ENCODE measurements at regions not wholly inside any gene's neighbourhood (a gene's known extent, or its start where the extent isn't known, plus 50 kb on each side); places are given as distances from the start of the nearest gene placed in this dataset.

GRCh38 chr10:64976150-64976549 lies 1454.9 kb downstream of the REEP3 start:
- intact Hi-C loops (cut with micrococcal nuclease), result no loop called here
- Mint-ChIP-seq H3K4me3 (no peak overlapping the region), H3K9me3 (no peaks in the 10 kb centered on the region), H3K27ac (no peak overlapping the region), H3K36me3 (ENCODE audit: low read depth) (no peaks in the 10 kb centered on the region), H3K27me3 (no peaks in the 10 kb centered on the region), H3K4me1 (no peaks in the 10 kb centered on the region)
- ATAC-seq (ENCODE audit: low read depth) (no peak), DNase-seq (no peak)
- TF ChIP-seq, protein P1, sequence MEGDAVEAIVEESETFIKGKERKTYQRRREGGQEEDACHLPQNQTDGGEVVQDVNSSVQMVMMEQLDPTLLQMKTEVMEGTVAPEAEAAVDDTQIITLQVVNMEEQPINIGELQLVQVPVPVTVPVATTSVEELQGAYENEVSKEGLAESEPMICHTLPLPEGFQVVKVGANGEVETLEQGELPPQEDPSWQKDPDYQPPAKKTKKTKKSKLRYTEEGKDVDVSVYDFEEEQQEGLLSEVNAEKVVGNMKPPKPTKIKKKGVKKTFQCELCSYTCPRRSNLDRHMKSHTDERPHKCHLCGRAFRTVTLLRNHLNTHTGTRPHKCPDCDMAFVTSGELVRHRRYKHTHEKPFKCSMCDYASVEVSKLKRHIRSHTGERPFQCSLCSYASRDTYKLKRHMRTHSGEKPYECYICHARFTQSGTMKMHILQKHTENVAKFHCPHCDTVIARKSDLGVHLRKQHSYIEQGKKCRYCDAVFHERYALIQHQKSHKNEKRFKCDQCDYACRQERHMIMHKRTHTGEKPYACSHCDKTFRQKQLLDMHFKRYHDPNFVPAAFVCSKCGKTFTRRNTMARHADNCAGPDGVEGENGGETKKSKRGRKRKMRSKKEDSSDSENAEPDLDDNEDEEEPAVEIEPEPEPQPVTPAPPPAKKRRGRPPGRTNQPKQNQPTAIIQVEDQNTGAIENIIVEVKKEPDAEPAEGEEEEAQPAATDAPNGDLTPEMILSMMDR (IDR thresholded peaks at IDR 0.05), result no peak
- POLR2A ChIA-PET, result no interaction called here
- CTCF ChIA-PET, result no interaction called here

GRCh38 chr10:64977915-64978314 lies 1456.7 kb downstream of the REEP3 start:
- TF ChIP-seq, protein P1 (IDR thresholded peaks at IDR 0.05), result no peak
- no peaks in the 10 kb centered on the region for H3K36me3 Mint-ChIP-seq (ENCODE audit: low read depth)
- CTCF ChIA-PET, result no interaction called here

DNA sequence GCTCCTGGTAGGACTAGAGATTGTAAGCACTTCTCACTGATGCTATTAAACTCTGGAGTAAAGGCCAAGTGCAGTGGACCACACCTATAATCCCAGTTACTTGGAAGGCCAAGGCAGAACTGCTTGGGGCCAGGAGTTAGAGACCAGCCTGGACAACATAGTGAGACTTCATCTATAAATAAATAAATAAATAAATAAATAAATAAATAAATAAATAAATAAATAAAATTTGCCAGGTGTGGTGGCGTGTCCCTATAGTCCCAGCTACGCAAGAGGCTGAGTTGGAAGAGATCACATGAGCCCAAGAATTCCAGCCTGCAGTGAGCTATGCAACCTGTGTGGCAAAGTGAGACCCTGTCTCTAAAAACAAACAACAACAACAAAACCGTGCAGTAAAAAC lies 1475.7 kb downstream of the REEP3 start:
- DNase-seq, result no peak
- intact Hi-C loops (cut with micrococcal nuclease), result no loop called here
- POLR2A ChIA-PET, result no interaction called here
- H3K4me1 Mint-ChIP-seq, result no peaks in the 10 kb centered on the region
- TF ChIP-seq, protein P1 (IDR thresholded peaks at IDR 0.05), result no peak
- no peak overlapping the region for H3K27ac Mint-ChIP-seq
- peaks cover 9% of the 10 kb centered on the region for H3K9me3 Mint-ChIP-seq
- H3K4me3 Mint-ChIP-seq, result no peak overlapping the region
- no peaks in the 10 kb centered on the region for H3K36me3 Mint-ChIP-seq (ENCODE audit: low read depth)
- CTCF ChIA-PET, result no interaction called here
- no peaks in the 10 kb centered on the region for H3K27me3 Mint-ChIP-seq
- no peak for ATAC-seq (ENCODE audit: low read depth)

More at GRCh38 chr10:64977915-64978314, 1456.7 kb downstream of the REEP3 start:
- DNase-seq (no peak), ATAC-seq (ENCODE audit: low read depth) (no peak)
- Mint-ChIP-seq H3K4me3 (no peak overlapping the region), H3K27ac (no peak overlapping the region), H3K4me1 (no peaks in the 10 kb centered on the region), H3K9me3 (no peaks in the 10 kb centered on the region), H3K27me3 (no peaks in the 10 kb centered on the region)
- POLR2A ChIA-PET, result no interaction called here
- intact Hi-C loops (cut with micrococcal nuclease), result no loop called here

GRCh38 chr10:65010845-65011244 lies 1489.6 kb downstream of the REEP3 start:
- Mint-ChIP-seq H3K36me3 (ENCODE audit: low read depth) (no peaks in the 10 kb centered on the region), H3K4me3 (no peak overlapping the region), H3K27ac (no peak overlapping the region), H3K4me1 (no peaks in the 10 kb centered on the region), H3K9me3 (no peaks in the 10 kb centered on the region), H3K27me3 (no peaks in the 10 kb centered on the region)
- intact Hi-C loops (cut with micrococcal nuclease), result no loop called here
- DNase-seq (no peak), ATAC-seq (ENCODE audit: low read depth) (no peak)
- TF ChIP-seq, protein P1 (IDR thresholded peaks at IDR 0.05), result no peak
- ChIA-PET CTCF (no interaction called here), POLR2A (no interaction called here)

GRCh38 chr10:65017523-65017922 lies 1496.3 kb downstream of the REEP3 start:
- TF ChIP-seq, protein P1 (IDR thresholded peaks at IDR 0.05), result no peak
- ChIA-PET CTCF (no interaction called here), POLR2A (no interaction called here)
- intact Hi-C loops (cut with micrococcal nuclease), result no loop called here
- ATAC-seq (ENCODE audit: low read depth) (no peak), DNase-seq (no peak)
- H3K9me3 Mint-ChIP-seq, result peaks cover 15% of the 10 kb centered on the region
- no peak overlapping the region for H3K4me3 Mint-ChIP-seq
- H3K4me1 Mint-ChIP-seq, result no peaks in the 10 kb centered on the region
- no peaks in the 10 kb centered on the region for H3K36me3 Mint-ChIP-seq (ENCODE audit: low read depth)
- no peak overlapping the region for H3K27ac Mint-ChIP-seq
- H3K27me3 Mint-ChIP-seq, result no peaks in the 10 kb centered on the region
